Uterus (tissue), 3 donors: ENCODE measurements at regions not wholly inside any gene's neighbourhood (a gene's known extent, or its start where the extent isn't known, plus 50 kb on each side); places are given as distances from the start of the nearest gene placed in this dataset.

Source experiments
- DNase-seq, 2 donors: peaks; one replicate each; pipeline ENCODE4 v3.0.0-alpha.2; 2019 to 2020
- H3K27ac ChIP-seq, 2 donors: fragments of 200-600 bp; sonication (generic); 1 replicate in 1 of 2; 2 replicates in 1 of 2; pipeline ENCODE4 v1.5.1; 2016 to 2018
- H3K27me3 ChIP-seq, 2 donors: fragments of 200-600 bp; sonication (generic); one replicate each; pipeline ENCODE4 v1.5.1; 2018 to 2019; ENCODE audit warnings: control low read depth in 1 of 2
- H3K36me3 ChIP-seq, 2 donors: fragments of 200-600 bp; sonication (generic); one replicate each; pipeline ENCODE4 v1.5.1; 2019; ENCODE audit warnings: control low read depth in 1 of 2
- H3K4me1 ChIP-seq, 2 donors: fragments of 200-600 bp; sonication (generic); one replicate each; pipeline ENCODE4 v1.5.1; 2018 to 2019; ENCODE audit warnings: control low read depth in 1 of 2
- H3K4me3 ChIP-seq, 2 donors: fragments of 200-600 bp; sonication (generic); 1 replicate in 1 of 2; 2 replicates in 1 of 2; pipeline ENCODE4 v1.5.1; 2018 to 2019; ENCODE audit warnings: mild to moderate bottlenecking in 1 of 2
- H3K9me3 ChIP-seq, 2 donors: fragments of 200-600 bp; sonication (generic); one replicate each; pipeline ENCODE4 v1.5.1; 2019; ENCODE audit warnings: control low read depth in 1 of 2
- POLR2A ChIP-seq, 2 donors: fragments of 450-650 bp; IDR thresholded peaks; one replicate each; pipeline ENCODE4 v1.6.1; 2016; ENCODE audit warnings: antibody characterized with exemption in 2 of 2, mild to moderate bottlenecking in 1 of 2, moderate library complexity in 1 of 2
- intact Hi-C: fragments of 100-400 bp; cut with DNase I; formaldehyde crosslinking; loops from one replicate; pipeline ENCODE4 v1.15.1; 2023; ENCODE audit warnings: low total_unique reads
- TF ChIP-seq, protein P1 (sequence below), 4 experiments: fragments of 200-600 bp in 2 of 4; fragments of 450-650 bp in 2 of 4; sonication (generic) in 2 of 4; IDR thresholded peaks; one replicate each; pipeline ENCODE4 v1.5.1; 2016 to 2019; ENCODE audit warnings: antibody characterized with exemption in 4 of 4, mild to moderate bottlenecking in 2 of 4, moderate library complexity in 1 of 4
- donor health status: DM: yes; HTN: yes; CAD: no.

GRCh38 chr4:36677874-36678273, 396.5 kb downstream of the DTHD1 start:
- intact Hi-C loops: no loop called here
- no peaks in the 10 kb centered on the region for H3K27me3 ChIP-seq
- no peak overlapping the region for H3K27ac ChIP-seq
- TF ChIP-seq, protein P1, sequence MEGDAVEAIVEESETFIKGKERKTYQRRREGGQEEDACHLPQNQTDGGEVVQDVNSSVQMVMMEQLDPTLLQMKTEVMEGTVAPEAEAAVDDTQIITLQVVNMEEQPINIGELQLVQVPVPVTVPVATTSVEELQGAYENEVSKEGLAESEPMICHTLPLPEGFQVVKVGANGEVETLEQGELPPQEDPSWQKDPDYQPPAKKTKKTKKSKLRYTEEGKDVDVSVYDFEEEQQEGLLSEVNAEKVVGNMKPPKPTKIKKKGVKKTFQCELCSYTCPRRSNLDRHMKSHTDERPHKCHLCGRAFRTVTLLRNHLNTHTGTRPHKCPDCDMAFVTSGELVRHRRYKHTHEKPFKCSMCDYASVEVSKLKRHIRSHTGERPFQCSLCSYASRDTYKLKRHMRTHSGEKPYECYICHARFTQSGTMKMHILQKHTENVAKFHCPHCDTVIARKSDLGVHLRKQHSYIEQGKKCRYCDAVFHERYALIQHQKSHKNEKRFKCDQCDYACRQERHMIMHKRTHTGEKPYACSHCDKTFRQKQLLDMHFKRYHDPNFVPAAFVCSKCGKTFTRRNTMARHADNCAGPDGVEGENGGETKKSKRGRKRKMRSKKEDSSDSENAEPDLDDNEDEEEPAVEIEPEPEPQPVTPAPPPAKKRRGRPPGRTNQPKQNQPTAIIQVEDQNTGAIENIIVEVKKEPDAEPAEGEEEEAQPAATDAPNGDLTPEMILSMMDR (IDR thresholded peaks at IDR 0.05): no peak
- no peak for TF ChIP-seq POLR2A (IDR thresholded peaks at IDR 0.05)
- no peaks in the 10 kb centered on the region for H3K4me1 ChIP-seq
- no peaks in the 10 kb centered on the region for H3K36me3 ChIP-seq
- H3K4me3 ChIP-seq: no peak overlapping the region
- no peaks in the 10 kb centered on the region for H3K9me3 ChIP-seq
- no peak for DNase-seq

DNA sequence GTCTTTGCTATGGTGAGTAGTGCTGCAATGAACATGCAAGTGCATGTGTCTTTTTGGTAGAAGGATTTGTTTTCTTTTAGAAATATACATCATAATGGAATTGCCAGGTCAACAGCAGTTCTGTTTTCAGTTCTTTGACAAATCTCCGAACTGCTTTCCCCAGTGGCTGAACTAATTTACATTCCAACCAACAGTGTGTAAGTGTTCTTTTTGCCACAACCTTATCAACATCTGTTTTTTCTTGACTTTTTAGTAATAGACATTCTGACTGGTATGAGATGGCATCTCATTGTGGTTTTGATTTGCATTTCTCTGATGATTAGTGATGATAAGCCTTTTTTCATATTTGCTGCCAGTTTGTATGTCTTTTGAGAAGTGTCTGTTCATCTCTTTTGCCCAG, 406.3 kb downstream of the DTHD1 start:
- intact Hi-C loops: no loop called here
- no peaks in the 10 kb centered on the region for H3K36me3 ChIP-seq
- no peaks in the 10 kb centered on the region for H3K27me3 ChIP-seq
- no peak for TF ChIP-seq POLR2A (IDR thresholded peaks at IDR 0.05)
- TF ChIP-seq, protein P1 (IDR thresholded peaks at IDR 0.05): no peak
- H3K9me3 ChIP-seq: no peaks in the 10 kb centered on the region
- H3K27ac ChIP-seq: no peak overlapping the region
- no peaks in the 10 kb centered on the region for H3K4me1 ChIP-seq
- DNase-seq: no peak
- H3K4me3 ChIP-seq: no peak overlapping the region

DNA sequence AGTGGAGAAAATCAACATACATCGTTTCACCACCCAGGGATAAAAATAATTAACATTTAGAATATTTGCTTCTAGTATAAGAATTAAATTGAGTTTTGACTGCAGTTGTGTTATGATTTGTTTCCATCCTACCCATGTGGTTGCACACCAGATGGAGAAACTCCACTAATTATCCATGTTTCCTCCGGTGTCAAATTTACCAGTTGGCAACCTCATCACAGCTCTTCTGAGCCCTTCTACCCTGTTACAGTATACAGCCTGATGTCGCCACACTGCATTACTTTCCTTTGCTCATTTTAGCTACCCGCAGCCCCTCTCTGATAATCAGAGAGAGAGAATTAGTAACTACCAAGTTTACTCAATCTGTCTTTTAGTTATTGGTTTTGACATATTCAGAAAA, 411.2 kb downstream of the DTHD1 start:
- Histone ChIP-seq H3K4me3 (no peak overlapping the region), H3K36me3 (no peaks in the 10 kb centered on the region), H3K4me1 (no peaks in the 10 kb centered on the region), H3K9me3 (no peaks in the 10 kb centered on the region), H3K27ac (no peak overlapping the region), H3K27me3 (no peaks in the 10 kb centered on the region)
- intact Hi-C loops: no loop called here
- no peak for DNase-seq
- TF ChIP-seq, protein P1 (IDR thresholded peaks at IDR 0.05): no peak
- no peak for TF ChIP-seq POLR2A (IDR thresholded peaks at IDR 0.05)

- Histone ChIP-seq H3K4me3 (no peak overlapping the region), H3K36me3 (no peaks in the 10 kb centered on the region), H3K27me3 (no peaks in the 10 kb centered on the region), H3K4me1 (no peaks in the 10 kb centered on the region), H3K27ac (no peak overlapping the region), H3K9me3 (no peaks in the 10 kb centered on the region)
- no peak for DNase-seq
- intact Hi-C loops: no loop called here
- TF ChIP-seq, protein P1 (IDR thresholded peaks at IDR 0.05): no peak
- TF ChIP-seq POLR2A (IDR thresholded peaks at IDR 0.05): no peak
Measured at GRCh38 chr4:36702245-36702644, 420.8 kb downstream of the DTHD1 start.

DNA sequence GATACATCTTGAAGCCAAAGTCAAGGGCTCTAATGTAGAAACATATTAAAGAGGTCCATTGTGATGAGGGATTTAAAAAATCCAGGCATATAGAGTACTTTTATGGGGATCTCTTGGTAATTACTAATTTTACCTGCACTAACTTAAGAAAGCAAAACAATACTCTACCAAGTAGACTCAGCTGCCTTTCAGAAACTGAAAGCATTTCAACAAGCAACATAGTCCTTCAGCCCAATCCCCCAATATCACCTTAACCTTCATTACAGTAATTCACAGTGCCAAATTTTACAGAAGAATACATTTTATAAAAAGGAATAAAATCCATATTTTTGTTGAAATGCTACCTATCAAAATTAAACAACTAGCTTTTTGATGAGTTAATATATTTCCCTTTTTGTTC, 422.9 kb downstream of the DTHD1 start:
- no peaks in the 10 kb centered on the region for H3K4me1 ChIP-seq
- H3K36me3 ChIP-seq: no peaks in the 10 kb centered on the region
- no peak overlapping the region for H3K27ac ChIP-seq
- no peaks in the 10 kb centered on the region for H3K27me3 ChIP-seq
- no peak overlapping the region for H3K4me3 ChIP-seq
- no peak for DNase-seq
- TF ChIP-seq POLR2A (IDR thresholded peaks at IDR 0.05): no peak
- TF ChIP-seq, protein P1 (IDR thresholded peaks at IDR 0.05): no peak
- no peaks in the 10 kb centered on the region for H3K9me3 ChIP-seq
- intact Hi-C loops: no loop called here
